B cell (primary cell): ENCODE measurements at regions not wholly inside any gene's neighbourhood (a gene's known extent, or its start where the extent isn't known, plus 50 kb on each side); places are given as distances from the start of the nearest gene placed in this dataset.

Source experiments
- ATAC-seq: fragments of 200-7000 bp; cut with Tn5 transposase; one replicate; pipeline ENCODE4 v1.10.0; 2021; ENCODE audit warnings: low read depth, mild to moderate bottlenecking, moderate number of reproducible peaks, moderate library complexity
- CTCF ChIA-PET: fragments of 350-600 bp; sonication (Branson Sonifier 250); formaldehyde crosslinking; loops from one replicate; lab custom pipeline; 2021; ENCODE audit warnings: antibody characterized with exemption, inconsistent platforms; lab: Charles Lee
- POLR2A ChIA-PET: fragments of 350-600 bp; sonication (Branson Sonifier 250); formaldehyde crosslinking; loops from one replicate; lab custom pipeline; 2021; ENCODE audit warnings: antibody characterized with exemption; lab: Charles Lee
- DNase-seq: peaks from one replicate; pipeline ENCODE4 v3.0.0; 2013
- H2AFZ ChIP-seq: 2 replicates; pipeline ENCODE4 v1.6.1; 2012; ENCODE audit warnings: mild to moderate bottlenecking, low read depth, low read length; ENCODE audit not compliant: insufficient read depth, poor library complexity, severe bottlenecking
- H3K27ac ChIP-seq, 2 donors: 1 replicate in 1 of 2; 2 replicates in 1 of 2; pipeline ENCODE4 v1.5.1; 2012 to 2013; ENCODE audit warnings: low read length in 2 of 2, mild to moderate bottlenecking in 2 of 2, moderate library complexity in 1 of 2
- H3K27me3 ChIP-seq, 4 experiments: fragments of 200-600 bp in 1 of 4; sonication (generic) in 1 of 4; replicated peaks in 1 of 4; 1 replicate in 2 of 4; 2 replicates in 2 of 4; pipeline versions ENCODE4 v1.6.1 to v1.7.0; 2013 to 2016; ENCODE audit warnings: low read length in 3 of 4, mild to moderate bottlenecking in 2 of 4, mixed read lengths in 1 of 4, moderate library complexity in 1 of 4; ENCODE audit not compliant: insufficient read depth in 4 of 4, control insufficient read depth in 3 of 4; ENCODE audit errors: control extremely low read depth in 1 of 4
- H3K36me3 ChIP-seq, 2 experiments: replicated peaks in 1 of 2; 1 replicate in 1 of 2; 2 replicates in 1 of 2; pipeline versions ENCODE4 v1.6.1 to v1.7.1; 2013; ENCODE audit warnings: low read length in 1 of 2; ENCODE audit not compliant: insufficient read depth in 2 of 2, control insufficient read depth in 1 of 2; ENCODE audit errors: control extremely low read depth in 1 of 2, extremely low read depth in 1 of 2
- H3K4me1 ChIP-seq, 2 donors: fragments of 200-600 bp in 1 of 2; sonication (generic) in 1 of 2; 1 replicate in 1 of 2; 2 replicates in 1 of 2; pipeline versions ENCODE4 v1.5.1 to v1.6.1; 2013 to 2017; ENCODE audit warnings: low read length in 2 of 2; ENCODE audit not compliant: control insufficient read depth in 2 of 2, insufficient read depth in 2 of 2
- H3K4me2 ChIP-seq: replicated peaks from 2 replicates; pipeline ENCODE3; 2012; ENCODE audit warnings: mild to moderate bottlenecking, low read depth, low read length; ENCODE audit not compliant: poor library complexity, severe bottlenecking
- H3K4me3 ChIP-seq, 5 experiments: fragments of 200-600 bp in 1 of 5; sonication (generic) in 1 of 5; 1 replicate in 3 of 5; 2 replicates in 2 of 5; pipeline versions ENCODE4 v1.5.1 to v1.7.0; 2011 to 2016; ENCODE audit warnings: low read length in 4 of 5, mild to moderate bottlenecking in 4 of 5, low read depth in 2 of 5, control low read depth in 1 of 5, moderate library complexity in 1 of 5; ENCODE audit not compliant: insufficient read depth in 1 of 5; ENCODE audit errors: control extremely low read depth in 1 of 5, extremely low read depth in 1 of 5
- H3K79me2 ChIP-seq: fragments of 200-600 bp; sonication (generic); one replicate; pipeline ENCODE4 v1.6.0; 2016; ENCODE audit warnings: low read length; ENCODE audit not compliant: control insufficient read depth, insufficient read depth
- H3K9ac ChIP-seq: fragments of 200-600 bp; sonication (generic); 2 replicates; pipeline ENCODE4 v1.6.1; 2017; ENCODE audit warnings: mild to moderate bottlenecking, low read length, moderate library complexity
- H3K9me3 ChIP-seq, 3 donors: one replicate each; pipeline versions ENCODE4 v1.6.1 to v1.7.1; 2013; ENCODE audit warnings: low read length in 2 of 3; ENCODE audit not compliant: control insufficient read depth in 2 of 3, insufficient read depth in 1 of 3; ENCODE audit errors: control extremely low read depth in 1 of 3
- H4K20me1 ChIP-seq: 2 replicates; pipeline ENCODE4 v1.6.0; 2012; ENCODE audit warnings: mild to moderate bottlenecking, low read length; ENCODE audit not compliant: insufficient read depth, control insufficient read depth, poor library complexity, severe bottlenecking
- H3K27ac Mint-ChIP-seq: one replicate; pipeline ENCODE4 v1.8.0; 2021; ENCODE audit warnings: mixed read lengths
- H3K27me3 Mint-ChIP-seq: one replicate; pipeline ENCODE4 v1.8.0; 2021; ENCODE audit warnings: mixed read lengths
- H3K4me1 Mint-ChIP-seq: one replicate; pipeline ENCODE4 v1.8.0; 2021; ENCODE audit warnings: mixed read lengths
- H3K4me3 Mint-ChIP-seq: one replicate; pipeline ENCODE4 v1.8.0; 2021; ENCODE audit warnings: mixed read lengths
- H3K9me3 Mint-ChIP-seq: one replicate; pipeline ENCODE4 v1.8.0; 2022; ENCODE audit warnings: mixed read lengths; ENCODE audit not compliant: insufficient read depth
- CTCF ChIP-seq: fragments of 200-600 bp; IDR thresholded peaks from one replicate; pipeline ENCODE4 v1.8.0; 2022; ENCODE audit warnings: antibody characterized with exemption, mild to moderate bottlenecking
- EZH2 ChIP-seq: IDR thresholded peaks from 2 replicates; pipeline ENCODE4 v1.6.1; 2012; ENCODE audit warnings: borderline replicate concordance, low read depth, mild to moderate bottlenecking, moderate library complexity, low read length; ENCODE audit not compliant: insufficient read depth, poor library complexity, severe bottlenecking
- WGBS: methylation state at CpG from one replicate; pipeline ENCODE4 v1.1.5; 2013; ENCODE audit warnings: missing lambda C conversion rate; ENCODE audit not compliant: insufficient coverage; 5-methylcytosine and 5-hydroxymethylcytosine counted together
- intact Hi-C: fragments of 100-400 bp; cut with micrococcal nuclease; formaldehyde crosslinking; loops from one replicate; pipeline ENCODE4 v1.10.0; 2022

- H3K36me3 ChIP-seq = no peaks in the 10 kb centered on the region
- no peaks in the 10 kb centered on the region for H3K27me3 ChIP-seq
- no peak overlapping the region for H3K9ac ChIP-seq
- no peaks in the 10 kb centered on the region for H3K9me3 ChIP-seq
- intact Hi-C loops = no loop called here
- no peak overlapping the region for H3K4me3 ChIP-seq
- no peaks in the 10 kb centered on the region for H3K4me1 ChIP-seq
- TF ChIP-seq EZH2 (no peak), CTCF (no peak)
- no peaks in the 10 kb centered on the region for H3K79me2 ChIP-seq
- H2AFZ ChIP-seq = no peak overlapping the region
- no peaks in the 10 kb centered on the region for H3K4me1 Mint-ChIP-seq
- WGBS = no CpG with 5 or more reads among the region's 2 CpGs
- POLR2A ChIA-PET = no interaction called here
- no peaks in the 10 kb centered on the region for H3K9me3 Mint-ChIP-seq
- DNase-seq = no peak
- no peak overlapping the region for H3K4me3 Mint-ChIP-seq
- no peak for ATAC-seq
- no peaks in the 10 kb centered on the region for H3K27me3 Mint-ChIP-seq
- H3K4me2 ChIP-seq = no peak overlapping the region
- H3K27ac Mint-ChIP-seq = no peak overlapping the region
- H3K27ac ChIP-seq = no peak overlapping the region
- H4K20me1 ChIP-seq = no peaks in the 10 kb centered on the region
- CTCF ChIA-PET = no interaction called here
Observed at GRCh38 chr6:126198631-126199030, 141.3 kb upstream of the CENPW start.

- no peak for TF ChIP-seq CTCF
- no peak for TF ChIP-seq EZH2
- DNase-seq = no peak
- ChIA-PET CTCF (no interaction called here), POLR2A (no interaction called here)
- Histone ChIP-seq H3K27me3 (no peaks in the 10 kb centered on the region), H4K20me1 (no peaks in the 10 kb centered on the region), H3K79me2 (no peaks in the 10 kb centered on the region), H3K27ac (no peak overlapping the region), H3K9ac (no peak overlapping the region), H3K4me1 (no peaks in the 10 kb centered on the region), H3K9me3 (no peaks in the 10 kb centered on the region), H3K4me2 (no peak overlapping the region), H3K36me3 (no peaks in the 10 kb centered on the region), H3K4me3 (no peak overlapping the region), H2AFZ (no peak overlapping the region)
- no peak overlapping the region for H3K27ac Mint-ChIP-seq
- no peak for ATAC-seq
- no CpG with 5 or more reads among the region's 1 CpG for WGBS
- no peaks in the 10 kb centered on the region for H3K4me1 Mint-ChIP-seq
- H3K27me3 Mint-ChIP-seq = no peaks in the 10 kb centered on the region
- intact Hi-C loops = no loop called here
- H3K9me3 Mint-ChIP-seq = no peaks in the 10 kb centered on the region
- H3K4me3 Mint-ChIP-seq = no peak overlapping the region
Observed at GRCh38 chr6:126199466-126199865, 140.4 kb upstream of the CENPW start.
